Neural progenitor cell (in vitro differentiated cells): ENCODE measurements at regions not wholly inside any gene's neighbourhood (a gene's known extent, or its start where the extent isn't known, plus 50 kb on each side); places are given as distances from the start of the nearest gene placed in this dataset.

Source experiments
- DNase-seq: peaks from one replicate; pipeline ENCODE4 v3.0.0-alpha.2; 2016; ENCODE audit warnings: low spot score
- H2AFZ ChIP-seq: fragments of 200-600 bp; sonication (generic); replicated peaks from 2 replicates; pipeline ENCODE4 v1.6.1; 2016; ENCODE audit warnings: antibody characterized with exemption
- H3F3A ChIP-seq: fragments of 200-600 bp; sonication (generic); 2 replicates; pipeline ENCODE4 v1.6.1; 2016; ENCODE audit warnings: antibody characterized with exemption, low read depth
- H3K27ac ChIP-seq: fragments of 200-600 bp; sonication (generic); 2 replicates; pipeline ENCODE4 v1.5.1; 2016; ENCODE audit warnings: mild to moderate bottlenecking
- H3K27me3 ChIP-seq: fragments of 200-600 bp; sonication (generic); 2 replicates; pipeline ENCODE4 v1.6.1; 2016; ENCODE audit warnings: mild to moderate bottlenecking, moderate library complexity
- H3K36me3 ChIP-seq: fragments of 200-600 bp; sonication (generic); 2 replicates; pipeline ENCODE4 v1.5.1; 2016
- H3K4me1 ChIP-seq: fragments of 200-600 bp; sonication (generic); 2 replicates; pipeline ENCODE4 v1.6.1; 2016; ENCODE audit warnings: mixed run types
- H3K4me2 ChIP-seq: fragments of 200-600 bp; sonication (generic); 2 replicates; pipeline ENCODE4 v1.6.1; 2016
- H3K4me3 ChIP-seq: fragments of 200-600 bp; sonication (generic); 2 replicates; pipeline ENCODE4 v1.5.1; 2016
- H3K79me2 ChIP-seq: fragments of 200-600 bp; sonication (generic); 2 replicates; pipeline ENCODE4 v1.6.1; 2016; ENCODE audit warnings: low read depth
- H3K9ac ChIP-seq: fragments of 200-600 bp; sonication (generic); 2 replicates; pipeline ENCODE4 v1.6.1; 2016
- H3K9me3 ChIP-seq: fragments of 200-600 bp; sonication (generic); 2 replicates; pipeline ENCODE4 v1.5.1; 2016; ENCODE audit warnings: low read depth
- H4K20me1 ChIP-seq: fragments of 200-600 bp; sonication (generic); 2 replicates; pipeline ENCODE4 v1.6.1; 2016; ENCODE audit warnings: low read depth
- H3K27ac Mint-ChIP-seq: 3 replicates; pipeline ENCODE4 v1.8.0; 2021; ENCODE audit warnings: mixed read lengths
- H3K27me3 Mint-ChIP-seq: 2 replicates; pipeline ENCODE4 v1.8.0; 2022; ENCODE audit warnings: low read depth, mild to moderate bottlenecking, inconsistent platforms, moderate library complexity, mixed read lengths; ENCODE audit not compliant: insufficient read depth
- H3K36me3 Mint-ChIP-seq: 3 replicates; pipeline ENCODE4 v1.8.0; 2021; ENCODE audit warnings: mixed read lengths
- H3K4me1 Mint-ChIP-seq: 3 replicates; pipeline ENCODE4 v1.8.0; 2021; ENCODE audit warnings: mixed read lengths
- H3K4me3 Mint-ChIP-seq: 3 replicates; pipeline ENCODE4 v1.8.0; 2021; ENCODE audit warnings: mild to moderate bottlenecking, moderate library complexity, mixed read lengths
- H3K9me3 Mint-ChIP-seq: 3 replicates; pipeline ENCODE4 v1.8.0; 2020; ENCODE audit warnings: mixed read lengths
- CTCF ChIP-seq: fragments of 200-600 bp; sonication (generic); IDR thresholded peaks from 2 replicates; pipeline ENCODE4 v1.5.1; 2017; ENCODE audit warnings: antibody characterized with exemption, mild to moderate bottlenecking
- EZH2 ChIP-seq: fragments of 200-600 bp; sonication (generic); IDR thresholded peaks from 2 replicates; pipeline ENCODE4 v1.6.1; 2017; ENCODE audit warnings: antibody characterized with exemption, mild to moderate bottlenecking, moderate library complexity
- EZH2phosphoT487 ChIP-seq: fragments of 200-600 bp; sonication (generic); IDR thresholded peaks from 2 replicates; pipeline ENCODE4 v1.6.1; 2017; ENCODE audit warnings: antibody characterized with exemption

DNA sequence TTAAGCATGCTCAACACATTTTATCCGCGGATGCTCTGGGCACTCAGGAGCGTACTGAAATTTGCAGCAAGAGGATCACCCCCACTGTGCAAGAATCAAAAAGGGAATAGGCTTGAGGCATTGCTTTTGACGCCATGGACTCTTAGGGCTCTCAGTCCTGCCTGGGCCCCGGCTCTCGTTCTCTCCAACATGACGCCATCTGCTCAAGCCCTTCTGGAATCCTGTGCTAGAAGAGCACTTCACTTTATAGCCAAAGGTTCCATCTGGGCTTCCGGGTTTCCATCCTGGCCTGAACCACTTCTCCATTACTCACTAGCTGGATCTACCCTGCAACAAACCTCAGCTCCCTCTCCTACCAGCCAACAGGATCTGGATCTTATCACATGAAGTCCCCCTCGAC is 105.3 kb downstream of the FOXF2 start:
- Mint-ChIP-seq H3K27ac (peak overlapping the region; percentile 68), H3K27me3 (peaks cover 3% of the 10 kb centered on the region), H3K9me3 (peaks cover 14% of the 10 kb centered on the region), H3K4me1 (peaks cover 14% of the 10 kb centered on the region), H3K4me3 (no peak overlapping the region), H3K36me3 (no peaks in the 10 kb centered on the region)
- Histone ChIP-seq H3F3A (peaks cover 7% of the 10 kb centered on the region), H3K27ac (no peak overlapping the region), H3K36me3 (no peaks in the 10 kb centered on the region), H3K79me2 (no peaks in the 10 kb centered on the region), H3K9me3 (no peaks in the 10 kb centered on the region), H4K20me1 (no peaks in the 10 kb centered on the region), H2AFZ (no peak overlapping the region), H3K4me2 (no peak overlapping the region), H3K4me1 (peaks cover 13% of the 10 kb centered on the region), H3K4me3 (no peak overlapping the region), H3K27me3 (no peaks in the 10 kb centered on the region), H3K9ac (no peak overlapping the region)
- TF ChIP-seq EZH2phosphoT487 (no peak), CTCF (no peak), EZH2 (no peak)
- DNase-seq = no peak

DNA sequence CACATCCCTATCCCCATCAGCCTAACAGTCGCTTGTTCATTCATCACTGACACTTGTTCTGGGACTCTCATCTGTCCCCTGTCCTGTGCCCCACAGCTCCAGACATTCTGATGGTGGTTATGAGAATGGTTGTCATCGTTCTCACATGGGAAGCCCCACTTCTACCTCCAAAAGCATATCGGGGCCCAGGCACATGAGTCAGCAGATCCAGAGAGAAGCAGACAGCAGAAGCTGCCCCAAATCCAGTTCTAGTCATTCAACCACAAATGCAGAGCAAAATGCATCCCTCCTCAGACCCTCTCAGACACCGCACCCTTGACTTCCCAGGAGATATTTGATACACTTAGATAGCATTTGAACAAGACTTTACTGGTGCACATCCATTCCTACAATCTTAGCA is 106.0 kb downstream of the FOXF2 start:
- Histone ChIP-seq H2AFZ (no peak overlapping the region), H3K4me2 (no peak overlapping the region), H3K4me3 (no peak overlapping the region), H3K79me2 (no peaks in the 10 kb centered on the region), H3F3A (peaks cover 7% of the 10 kb centered on the region), H3K27ac (no peak overlapping the region), H3K36me3 (no peaks in the 10 kb centered on the region), H4K20me1 (no peaks in the 10 kb centered on the region), H3K4me1 (peaks cover 13% of the 10 kb centered on the region), H3K9me3 (no peaks in the 10 kb centered on the region), H3K9ac (no peak overlapping the region), H3K27me3 (no peaks in the 10 kb centered on the region)
- TF ChIP-seq EZH2 (no peak), EZH2phosphoT487 (no peak), CTCF (no peak)
- Mint-ChIP-seq H3K4me3 (no peak overlapping the region), H3K36me3 (no peaks in the 10 kb centered on the region), H3K27ac (no peak overlapping the region), H3K4me1 (peaks cover 14% of the 10 kb centered on the region), H3K9me3 (peaks cover 13% of the 10 kb centered on the region), H3K27me3 (peaks cover 3% of the 10 kb centered on the region)
- DNase-seq = no peak

DNA sequence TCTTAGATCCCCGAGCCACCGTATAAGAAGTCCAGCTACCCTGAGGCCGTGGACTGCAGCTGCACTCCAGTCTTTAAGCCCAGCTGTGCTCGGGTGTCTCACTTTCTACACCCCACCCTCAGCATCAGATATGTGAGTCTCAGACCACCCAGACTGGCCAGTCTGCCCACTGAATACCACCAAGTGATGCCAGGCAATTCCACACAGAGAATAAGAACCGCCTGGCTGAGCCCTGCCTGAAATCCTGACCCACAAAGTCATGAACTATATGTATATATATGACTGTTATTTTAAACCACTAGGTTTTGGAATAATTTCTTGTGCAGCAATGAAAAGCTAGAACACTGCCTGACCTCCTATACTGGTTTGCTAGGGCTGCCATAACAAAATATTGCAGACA is 106.7 kb downstream of the FOXF2 start:
- no peak overlapping the region for H3K4me3 Mint-ChIP-seq
- Histone ChIP-seq H3K4me2 (no peak overlapping the region), H3K4me1 (peaks cover 13% of the 10 kb centered on the region), H3K9me3 (no peaks in the 10 kb centered on the region), H4K20me1 (no peaks in the 10 kb centered on the region), H3K27me3 (no peaks in the 10 kb centered on the region), H3F3A (peaks cover 7% of the 10 kb centered on the region), H3K79me2 (no peaks in the 10 kb centered on the region), H3K36me3 (no peaks in the 10 kb centered on the region), H3K9ac (no peak overlapping the region), H3K27ac (no peak overlapping the region), H2AFZ (no peak overlapping the region), H3K4me3 (no peak overlapping the region)
- H3K4me1 Mint-ChIP-seq = peaks cover 14% of the 10 kb centered on the region
- no peak for DNase-seq
- peaks cover 13% of the 10 kb centered on the region for H3K9me3 Mint-ChIP-seq
- H3K27me3 Mint-ChIP-seq = peaks cover 3% of the 10 kb centered on the region
- H3K27ac Mint-ChIP-seq = no peak overlapping the region
- no peak for TF ChIP-seq EZH2phosphoT487
- no peak for TF ChIP-seq EZH2
- TF ChIP-seq CTCF = no peak
- no peaks in the 10 kb centered on the region for H3K36me3 Mint-ChIP-seq
